ENCODE measurements at regions not wholly inside any gene's neighbourhood (a gene's known extent, or its start where the extent isn't known, plus 50 kb on each side); places are given as distances from the start of the nearest gene placed in this dataset.

GRCh38 chr12:126487431-126487980 lies 1422.3 kb downstream of the AACS start:
- TF ChIP-seq EP300 (IDR thresholded peaks at IDR 0.05; ENCODE audit: borderline replicate concordance) (no peak), EGR1 (IDR thresholded peaks at IDR 0.05) (no peak), TEAD4 (IDR thresholded peaks at IDR 0.05) (no peak), TCF12 (IDR thresholded peaks at IDR 0.05; ENCODE audit: low read depth) (no peak), YY1 (IDR thresholded peaks at IDR 0.05; ENCODE audit: low read depth) (no peak), TAF1 (IDR thresholded peaks at IDR 0.05; ENCODE audit: low read depth) (no peak), CEBPB (IDR thresholded peaks at IDR 0.05) (no peak)
- TF ChIP-seq, protein P1, sequence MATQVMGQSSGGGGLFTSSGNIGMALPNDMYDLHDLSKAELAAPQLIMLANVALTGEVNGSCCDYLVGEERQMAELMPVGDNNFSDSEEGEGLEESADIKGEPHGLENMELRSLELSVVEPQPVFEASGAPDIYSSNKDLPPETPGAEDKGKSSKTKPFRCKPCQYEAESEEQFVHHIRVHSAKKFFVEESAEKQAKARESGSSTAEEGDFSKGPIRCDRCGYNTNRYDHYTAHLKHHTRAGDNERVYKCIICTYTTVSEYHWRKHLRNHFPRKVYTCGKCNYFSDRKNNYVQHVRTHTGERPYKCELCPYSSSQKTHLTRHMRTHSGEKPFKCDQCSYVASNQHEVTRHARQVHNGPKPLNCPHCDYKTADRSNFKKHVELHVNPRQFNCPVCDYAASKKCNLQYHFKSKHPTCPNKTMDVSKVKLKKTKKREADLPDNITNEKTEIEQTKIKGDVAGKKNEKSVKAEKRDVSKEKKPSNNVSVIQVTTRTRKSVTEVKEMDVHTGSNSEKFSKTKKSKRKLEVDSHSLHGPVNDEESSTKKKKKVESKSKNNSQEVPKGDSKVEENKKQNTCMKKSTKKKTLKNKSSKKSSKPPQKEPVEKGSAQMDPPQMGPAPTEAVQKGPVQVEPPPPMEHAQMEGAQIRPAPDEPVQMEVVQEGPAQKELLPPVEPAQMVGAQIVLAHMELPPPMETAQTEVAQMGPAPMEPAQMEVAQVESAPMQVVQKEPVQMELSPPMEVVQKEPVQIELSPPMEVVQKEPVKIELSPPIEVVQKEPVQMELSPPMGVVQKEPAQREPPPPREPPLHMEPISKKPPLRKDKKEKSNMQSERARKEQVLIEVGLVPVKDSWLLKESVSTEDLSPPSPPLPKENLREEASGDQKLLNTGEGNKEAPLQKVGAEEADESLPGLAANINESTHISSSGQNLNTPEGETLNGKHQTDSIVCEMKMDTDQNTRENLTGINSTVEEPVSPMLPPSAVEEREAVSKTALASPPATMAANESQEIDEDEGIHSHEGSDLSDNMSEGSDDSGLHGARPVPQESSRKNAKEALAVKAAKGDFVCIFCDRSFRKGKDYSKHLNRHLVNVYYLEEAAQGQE (IDR thresholded peaks at IDR 0.05; ENCODE audit: low read depth) = no peak
- TF ChIP-seq, protein P2, sequence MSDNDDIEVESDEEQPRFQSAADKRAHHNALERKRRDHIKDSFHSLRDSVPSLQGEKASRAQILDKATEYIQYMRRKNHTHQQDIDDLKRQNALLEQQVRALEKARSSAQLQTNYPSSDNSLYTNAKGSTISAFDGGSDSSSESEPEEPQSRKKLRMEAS (IDR thresholded peaks at IDR 0.05) = no peak
